K562 (cell line): ENCODE measurements at regions not wholly inside any gene's neighbourhood (a gene's known extent, or its start where the extent isn't known, plus 50 kb on each side); places are given as distances from the start of the nearest gene placed in this dataset.

ENCODE experiments used
- ATAC-seq: fragments of 200-7000 bp; cut with Tn5 transposase; 3 replicates; pipeline ENCODE4 v1.9.1; 2020; ENCODE audit warnings: moderate library complexity
- BruUV-seq: library from RNA; stranded (reverse); fragments of 400-500 nt; replicated peaks from 2 replicates; lab custom pipeline; 2021; lab: Mats Ljungman, UMichigan
- CTCF ChIA-PET: fragments of 300-600 bp; formaldehyde crosslinking; extraction: SDS; loops from one replicate; lab custom pipeline; 2021; ENCODE audit warnings: low intra/inter-chr PET ratio; lab: Yijun Ruan, JAX
- POLR2A ChIA-PET: fragments of 300-600, 350-650 bp; sonication (Branson Sonifier 250); formaldehyde crosslinking; extraction: SDS; loops from one replicate; lab custom pipeline; 2021; ENCODE audit warnings: antibody characterized with exemption, inconsistent platforms; lab: Yijun Ruan, JAX
- DNase-seq, 4 experiments: peaks; one replicate each; pipeline versions ENCODE4 v3.0.0 to v3.0.0-alpha.2; 2011 to 2018; ENCODE audit warnings: low spot score in 3 of 4, mixed read lengths in 3 of 4; ENCODE audit errors: extremely low read depth in 1 of 4
- FAIRE-seq: peaks from 2 replicates; lab custom pipeline; 2011; peaks lifted over from hg19 to GRCh38; lab: Jason Lieb, UNC
- H2AFZ ChIP-seq: 2 replicates; pipeline ENCODE4 v1.6.0; 2011; ENCODE audit warnings: low read depth, low read length, control low read depth, inconsistent platforms
- H3K27ac ChIP-seq: fragments of 200-600 bp; 3 replicates; pipeline ENCODE4 v1.8.0; 2011; ENCODE audit warnings: low read depth, mild to moderate bottlenecking, control low read depth, inconsistent platforms, low read length, moderate library complexity, mixed read lengths; ENCODE audit errors: extremely low read depth
- H3K27me3 ChIP-seq, 2 experiments: fragments of 300-600 bp in 1 of 2; 2 replicates in 1 of 2; 3 replicates in 1 of 2; pipeline versions ENCODE4 v1.6.0 to v1.8.0; 2011; ENCODE audit warnings: inconsistent platforms in 2 of 2, low read length in 2 of 2, mild to moderate bottlenecking in 1 of 2, mixed read lengths in 1 of 2, moderate library complexity in 1 of 2; ENCODE audit not compliant: control insufficient read depth in 2 of 2, insufficient read depth in 2 of 2
- H3K36me3 ChIP-seq: fragments of 300-600 bp; 3 replicates; pipeline ENCODE4 v1.8.0; 2011; ENCODE audit warnings: mild to moderate bottlenecking, low read length, inconsistent platforms; ENCODE audit not compliant: control insufficient read depth, insufficient read depth
- H3K4me1 ChIP-seq, 2 experiments: fragments of 200-600 bp in 1 of 2; replicated peaks in 1 of 2; 2 replicates in 1 of 2; 3 replicates in 1 of 2; pipeline versions ENCODE4 v1.5.1 to v1.8.0; 2011; ENCODE audit warnings: inconsistent platforms in 2 of 2, low read length in 2 of 2, mild to moderate bottlenecking in 1 of 2, mixed read lengths in 1 of 2, moderate library complexity in 1 of 2; ENCODE audit not compliant: control insufficient read depth in 2 of 2, insufficient read depth in 2 of 2
- H3K4me2 ChIP-seq: 2 replicates; pipeline ENCODE4 v1.6.1; 2011; ENCODE audit warnings: low read length, control low read depth, inconsistent platforms, mixed read lengths; ENCODE audit not compliant: insufficient read depth
- H3K4me3 ChIP-seq: fragments of 200-600 bp; sonication (generic), shearing (Covaris generic); 2 replicates; pipeline ENCODE4 v1.5.1; 2016; ENCODE audit warnings: control low read depth, inconsistent platforms
- H3K79me2 ChIP-seq: fragments of 200-600 bp; 3 replicates; pipeline ENCODE4 v1.8.0; 2011; ENCODE audit warnings: low read length, inconsistent platforms; ENCODE audit not compliant: control insufficient read depth, insufficient read depth
- H3K9ac ChIP-seq, 2 experiments: 2 replicates each; pipeline versions ENCODE4 v1.6.0 to v1.6.1; 2011; ENCODE audit warnings: low read depth in 2 of 2, low read length in 2 of 2, control low read depth in 1 of 2, inconsistent platforms in 1 of 2, mild to moderate bottlenecking in 1 of 2, mixed read lengths in 1 of 2; ENCODE audit not compliant: insufficient read depth in 1 of 2
- H3K9me1 ChIP-seq: one replicate; pipeline ENCODE4 v1.6.0; 2011; ENCODE audit warnings: inconsistent platforms, mild to moderate bottlenecking, low read length, moderate library complexity; ENCODE audit not compliant: control insufficient read depth, insufficient read depth
- H3K9me3 ChIP-seq: replicated peaks from 2 replicates; pipeline ENCODE4 v1.5.1; 2011; ENCODE audit warnings: low read depth, low read length, inconsistent platforms; ENCODE audit not compliant: control insufficient read depth, insufficient read depth
- H4K20me1 ChIP-seq: replicated peaks from 2 replicates; pipeline ENCODE4 v1.6.1; 2011; ENCODE audit warnings: low read length, inconsistent platforms, mixed read lengths; ENCODE audit not compliant: control insufficient read depth, insufficient read depth
- ADNP ChIP-seq: fragments of 200-800 bp; sonication (Bioruptor generic); IDR thresholded peaks from 2 replicates; pipeline ENCODE4 v1.6.1; 2016; ENCODE audit warnings: missing genetic modification characterization, missing compliant biosample characterization
- BCOR ChIP-seq: fragments of 450-650 bp; IDR thresholded peaks from 2 replicates; pipeline ENCODE4 v1.6.1; 2016
- CXXC5 ChIP-seq: fragments of 250-450 bp; sonication (Bioruptor Pico); IDR thresholded peaks from 2 replicates; pipeline ENCODE4 v1.8.0; 2022; ENCODE audit warnings: inconsistent platforms, mild to moderate bottlenecking, moderate library complexity
- KDM1A ChIP-seq, 2 experiments: fragments of 450-650 bp; IDR thresholded peaks; 2 replicates each; pipeline ENCODE4 v1.6.1; 2016; ENCODE audit warnings: mild to moderate bottlenecking in 2 of 2
- RBM25 ChIP-seq: fragments of 200-400 bp; formaldehyde crosslinking; IDR thresholded peaks from 2 replicates; pipeline ENCODE4 v1.6.1; 2018; ENCODE audit warnings: low read length, low read depth, moderate library complexity; ENCODE audit not compliant: severe bottlenecking
- REST ChIP-seq, 2 experiments: fragments of 450-650 bp; formaldehyde crosslinking in 1 of 2; IDR thresholded peaks; 2 replicates each; pipeline versions ENCODE4 v1.4.0 to v1.6.1; 2014 to 2020; ENCODE audit warnings: mild to moderate bottlenecking in 2 of 2, borderline replicate concordance in 1 of 2, low read depth in 1 of 2
- WGBS: fragments of 100-300 bp; shearing (Covaris generic); methylation state at CpG from one replicate; pipeline ENCODE4 v1.1.6; 2016; ENCODE audit warnings: low coverage, mixed read lengths; ENCODE audit not compliant: insufficient coverage; ENCODE audit errors: missing lambda C conversion rate; 5-methylcytosine and 5-hydroxymethylcytosine counted together
- in situ Hi-C: fragments of 300-500 bp; cut with MboI; formaldehyde crosslinking; loops from 4 replicates; pipeline ENCODE4 v1.15.0; 2018; ENCODE audit warnings: inconsistent platforms, mixed read lengths
- intact Hi-C: fragments of 100-400 bp; cut with micrococcal nuclease; formaldehyde crosslinking; loops from 2 replicates; pipeline ENCODE4 v1.14.2; 2022

- POLR2A ChIA-PET = interaction anchor here (0.6 kb wide), 1 partner anchor 714 kb away, joined by 3 read pairs; no protein-coding TSS in a partner anchor
- intact Hi-C loops (no loop called here), in situ Hi-C loops (no loop called here)
- DNase-seq (no peak), FAIRE-seq (no peak), ATAC-seq (no peak)
- Histone ChIP-seq H3K9me3 (no peaks in the 10 kb centered on the region), H3K9ac (no peak overlapping the region), H3K27ac (no peak overlapping the region), H3K4me3 (no peak overlapping the region), H3K9me1 (no peaks in the 10 kb centered on the region), H3K4me2 (no peak overlapping the region), H2AFZ (no peak overlapping the region), H4K20me1 (no peaks in the 10 kb centered on the region), H3K27me3 (peaks cover 4 to 25% of the 10 kb centered on the region in 2 experiments; a peak in 2 of 5 replicates), H3K79me2 (no peaks in the 10 kb centered on the region), H3K4me1 (no peaks in the 10 kb centered on the region), H3K36me3 (no peaks in the 10 kb centered on the region)
- CTCF ChIA-PET = no interaction called here
- WGBS = 0% methylated on average over 6 of the region's 6 CpGs
- peak; percentile 44; the same call in 1 of the 2 replicates for TF ChIP-seq BCOR
- TF ChIP-seq REST (IDR thresholded peaks at IDR 0.05; ENCODE audit: borderline replicate concordance) = no peak
- TF ChIP-seq REST (CRISPR knock-in tag; IDR thresholded peaks at IDR 0.05; ENCODE audit: low read depth) = no peak
- 0 out of 4 replicates have a peak, but pooled peaks of 1 of the 2 experiments have one; percentile 26 for TF ChIP-seq KDM1A (IDR thresholded peaks at IDR 0.05)
- no peak for TF ChIP-seq CXXC5 (CRISPR knock-in tag)
- TF ChIP-seq RBM25 = peak; percentile 77
- TF ChIP-seq ADNP (tag) = peak; percentile 33; the same call in 1 of the 2 replicates
- no TSS peak for BruUV-seq
These were observed 406.2 kb downstream of the PTPRU start for GRCh38 chr1:29642519-29642918.
